H1 (cell line): ENCODE measurements at regions not wholly inside any gene's neighbourhood (a gene's known extent, or its start where the extent isn't known, plus 50 kb on each side); places are given as distances from the start of the nearest gene placed in this dataset.

ENCODE experiments used
- CHD2 ChIP-seq: IDR thresholded peaks from 2 replicates; pipeline ENCODE4 v1.6.1; 2012; ENCODE audit warnings: low read length, improper control_type of control experiment
- TEAD4 ChIP-seq: IDR thresholded peaks from 2 replicates; pipeline ENCODE4 v1.6.1; 2012; ENCODE audit warnings: low read depth, low read length, inconsistent platforms, mixed read lengths
- TF ChIP-seq, protein P1 (sequence below), 3 experiments: IDR thresholded peaks; 1 replicate in 2 of 3; 2 replicates in 1 of 3; pipeline versions ENCODE4 v1.5.1 to v1.6.1; 2011; ENCODE audit warnings: low read length in 3 of 3, mild to moderate bottlenecking in 3 of 3, inconsistent platforms in 2 of 3, low read depth in 1 of 3, moderate library complexity in 1 of 3; ENCODE audit not compliant: insufficient read depth in 1 of 3; ENCODE audit errors: control extremely low read depth in 1 of 3

- TF ChIP-seq, protein P1, sequence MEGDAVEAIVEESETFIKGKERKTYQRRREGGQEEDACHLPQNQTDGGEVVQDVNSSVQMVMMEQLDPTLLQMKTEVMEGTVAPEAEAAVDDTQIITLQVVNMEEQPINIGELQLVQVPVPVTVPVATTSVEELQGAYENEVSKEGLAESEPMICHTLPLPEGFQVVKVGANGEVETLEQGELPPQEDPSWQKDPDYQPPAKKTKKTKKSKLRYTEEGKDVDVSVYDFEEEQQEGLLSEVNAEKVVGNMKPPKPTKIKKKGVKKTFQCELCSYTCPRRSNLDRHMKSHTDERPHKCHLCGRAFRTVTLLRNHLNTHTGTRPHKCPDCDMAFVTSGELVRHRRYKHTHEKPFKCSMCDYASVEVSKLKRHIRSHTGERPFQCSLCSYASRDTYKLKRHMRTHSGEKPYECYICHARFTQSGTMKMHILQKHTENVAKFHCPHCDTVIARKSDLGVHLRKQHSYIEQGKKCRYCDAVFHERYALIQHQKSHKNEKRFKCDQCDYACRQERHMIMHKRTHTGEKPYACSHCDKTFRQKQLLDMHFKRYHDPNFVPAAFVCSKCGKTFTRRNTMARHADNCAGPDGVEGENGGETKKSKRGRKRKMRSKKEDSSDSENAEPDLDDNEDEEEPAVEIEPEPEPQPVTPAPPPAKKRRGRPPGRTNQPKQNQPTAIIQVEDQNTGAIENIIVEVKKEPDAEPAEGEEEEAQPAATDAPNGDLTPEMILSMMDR (IDR thresholded peaks at IDR 0.05; ENCODE audit: control extremely low read depth in 1 of 3, insufficient read depth in 1 of 3, low read depth in 1 of 3, low read length in 3 of 3), result no peak
- TF ChIP-seq CHD2 (no peak), TEAD4 (no peak)
Observed at GRCh38 chr1:238334170-238334569, 443.4 kb upstream of the ZP4 start.
